ENCODE measurements at regions not wholly inside any gene's neighbourhood (a gene's known extent, or its start where the extent isn't known, plus 50 kb on each side); places are given as distances from the start of the nearest gene placed in this dataset.

DNA sequence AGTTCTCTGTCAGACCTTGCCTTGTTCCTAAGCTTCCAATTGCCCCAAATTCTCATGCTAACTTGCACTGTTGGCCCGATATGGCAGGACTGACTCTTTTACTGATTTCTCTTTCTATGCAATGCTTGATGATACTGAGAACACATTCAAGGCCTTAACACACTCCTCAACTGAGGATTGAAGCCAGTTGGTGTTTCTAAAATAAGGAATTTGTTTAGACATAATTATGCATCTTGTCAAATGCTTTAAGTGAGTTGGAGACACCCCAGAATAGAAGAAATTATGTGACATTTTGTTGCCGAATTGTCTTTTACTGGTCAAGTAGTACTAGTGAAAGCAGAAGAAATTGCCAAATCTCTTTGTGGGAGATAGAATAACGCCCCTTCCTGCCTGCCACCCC, 60.0 kb upstream of the THSD7B start:
- TF ChIP-seq, protein P1, sequence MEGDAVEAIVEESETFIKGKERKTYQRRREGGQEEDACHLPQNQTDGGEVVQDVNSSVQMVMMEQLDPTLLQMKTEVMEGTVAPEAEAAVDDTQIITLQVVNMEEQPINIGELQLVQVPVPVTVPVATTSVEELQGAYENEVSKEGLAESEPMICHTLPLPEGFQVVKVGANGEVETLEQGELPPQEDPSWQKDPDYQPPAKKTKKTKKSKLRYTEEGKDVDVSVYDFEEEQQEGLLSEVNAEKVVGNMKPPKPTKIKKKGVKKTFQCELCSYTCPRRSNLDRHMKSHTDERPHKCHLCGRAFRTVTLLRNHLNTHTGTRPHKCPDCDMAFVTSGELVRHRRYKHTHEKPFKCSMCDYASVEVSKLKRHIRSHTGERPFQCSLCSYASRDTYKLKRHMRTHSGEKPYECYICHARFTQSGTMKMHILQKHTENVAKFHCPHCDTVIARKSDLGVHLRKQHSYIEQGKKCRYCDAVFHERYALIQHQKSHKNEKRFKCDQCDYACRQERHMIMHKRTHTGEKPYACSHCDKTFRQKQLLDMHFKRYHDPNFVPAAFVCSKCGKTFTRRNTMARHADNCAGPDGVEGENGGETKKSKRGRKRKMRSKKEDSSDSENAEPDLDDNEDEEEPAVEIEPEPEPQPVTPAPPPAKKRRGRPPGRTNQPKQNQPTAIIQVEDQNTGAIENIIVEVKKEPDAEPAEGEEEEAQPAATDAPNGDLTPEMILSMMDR (IDR thresholded peaks at IDR 0.05; ENCODE audit: poor library complexity, severe bottlenecking), result no peak
- TF ChIP-seq SMC3 (conservative IDR thresholded peaks at IDR 0.05; ENCODE audit: poor library complexity) (no peak), EZH2 (IDR thresholded peaks at IDR 0.05; ENCODE audit: borderline replicate concordance, insufficient read depth, low read length, poor library complexity, severe bottlenecking) (no peak), EP300 (conservative IDR thresholded peaks at IDR 0.05; ENCODE audit: poor library complexity, severe bottlenecking) (no peak), POLR2AphosphoS5 (IDR thresholded peaks at IDR 0.05) (no peak)
- TF ChIP-seq, protein P2, sequence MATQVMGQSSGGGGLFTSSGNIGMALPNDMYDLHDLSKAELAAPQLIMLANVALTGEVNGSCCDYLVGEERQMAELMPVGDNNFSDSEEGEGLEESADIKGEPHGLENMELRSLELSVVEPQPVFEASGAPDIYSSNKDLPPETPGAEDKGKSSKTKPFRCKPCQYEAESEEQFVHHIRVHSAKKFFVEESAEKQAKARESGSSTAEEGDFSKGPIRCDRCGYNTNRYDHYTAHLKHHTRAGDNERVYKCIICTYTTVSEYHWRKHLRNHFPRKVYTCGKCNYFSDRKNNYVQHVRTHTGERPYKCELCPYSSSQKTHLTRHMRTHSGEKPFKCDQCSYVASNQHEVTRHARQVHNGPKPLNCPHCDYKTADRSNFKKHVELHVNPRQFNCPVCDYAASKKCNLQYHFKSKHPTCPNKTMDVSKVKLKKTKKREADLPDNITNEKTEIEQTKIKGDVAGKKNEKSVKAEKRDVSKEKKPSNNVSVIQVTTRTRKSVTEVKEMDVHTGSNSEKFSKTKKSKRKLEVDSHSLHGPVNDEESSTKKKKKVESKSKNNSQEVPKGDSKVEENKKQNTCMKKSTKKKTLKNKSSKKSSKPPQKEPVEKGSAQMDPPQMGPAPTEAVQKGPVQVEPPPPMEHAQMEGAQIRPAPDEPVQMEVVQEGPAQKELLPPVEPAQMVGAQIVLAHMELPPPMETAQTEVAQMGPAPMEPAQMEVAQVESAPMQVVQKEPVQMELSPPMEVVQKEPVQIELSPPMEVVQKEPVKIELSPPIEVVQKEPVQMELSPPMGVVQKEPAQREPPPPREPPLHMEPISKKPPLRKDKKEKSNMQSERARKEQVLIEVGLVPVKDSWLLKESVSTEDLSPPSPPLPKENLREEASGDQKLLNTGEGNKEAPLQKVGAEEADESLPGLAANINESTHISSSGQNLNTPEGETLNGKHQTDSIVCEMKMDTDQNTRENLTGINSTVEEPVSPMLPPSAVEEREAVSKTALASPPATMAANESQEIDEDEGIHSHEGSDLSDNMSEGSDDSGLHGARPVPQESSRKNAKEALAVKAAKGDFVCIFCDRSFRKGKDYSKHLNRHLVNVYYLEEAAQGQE (IDR thresholded peaks at IDR 0.05; ENCODE audit: borderline replicate concordance), result no peak

Measured in neural cell (in vitro differentiated cells).